GM19025 (cell line): ENCODE measurements at regions not wholly inside any gene's neighbourhood (a gene's known extent, or its start where the extent isn't known, plus 50 kb on each side); places are given as distances from the start of the nearest gene placed in this dataset.
"Not testable (repeated sequence)": the region's sequence is repeated elsewhere in the genome, so short reads cannot be mapped to it uniquely, and the experiment has no call there.

ENCODE experiments used
- ATAC-seq: cut with Tn5 transposase; IDR thresholded peaks from one replicate; pipeline ENCODE4 v1.9.1; 2021; ENCODE audit warnings: mild to moderate bottlenecking, low read depth, moderate library complexity; ENCODE audit not compliant: unreplicated experiment

- no peak for ATAC-seq
Observed at GRCh38 chrY:7815921-7816320, 904.4 kb upstream of the AMELY start.

GRCh38 chrY:7815285-7815684, 903.7 kb upstream of the AMELY start:
- ATAC-seq: no peak

- ATAC-seq: no peak
Observed at GRCh38 chrY:7814361-7814760, 902.8 kb upstream of the AMELY start.

GRCh38 chrY:7810359-7810758, 898.8 kb upstream of the AMELY start:
- ATAC-seq: no peak

- no peak for ATAC-seq
Observed at GRCh38 chrY:7807516-7807870, 895.9 kb upstream of the AMELY start.

GRCh38 chrY:7806592-7807515, 895.3 kb upstream of the AMELY start:
- ATAC-seq: no peak

- ATAC-seq: no peak
Observed at GRCh38 chrY:7805624-7806023, 894.1 kb upstream of the AMELY start.

GRCh38 chrY:7803737-7804136, 892.2 kb upstream of the AMELY start:
- no peak for ATAC-seq

- no peak for ATAC-seq
Observed at GRCh38 chrY:7796128-7796527, 884.6 kb upstream of the AMELY start.

- no peak for ATAC-seq
Observed at GRCh38 chrY:7794441-7794840, 882.9 kb upstream of the AMELY start.

- ATAC-seq: no peak
Observed at GRCh38 chrY:7793989-7794388, 882.4 kb upstream of the AMELY start.

GRCh38 chrY:7792431-7792830, 880.9 kb upstream of the AMELY start:
- no peak for ATAC-seq

GRCh38 chrY:7781501-7781900, 869.9 kb upstream of the AMELY start:
- ATAC-seq: no peak

GRCh38 chrY:7775436-7775835, 863.9 kb upstream of the AMELY start:
- ATAC-seq: not testable (repeated sequence)

GRCh38 chrY:7771771-7772170, 860.2 kb upstream of the AMELY start:
- no peak for ATAC-seq

GRCh38 chrY:7769790-7770375, 858.3 kb upstream of the AMELY start:
- no peak for ATAC-seq

- ATAC-seq: no peak
Observed at GRCh38 chrY:7768901-7769300, 857.3 kb upstream of the AMELY start.

GRCh38 chrY:7753711-7754110, 842.2 kb upstream of the AMELY start:
- no peak for ATAC-seq

GRCh38 chrY:7746781-7747180, 835.2 kb upstream of the AMELY start:
- ATAC-seq: no peak

GRCh38 chrY:7745581-7745901, 834.0 kb upstream of the AMELY start:
- ATAC-seq: no peak

- ATAC-seq: no peak
Observed at GRCh38 chrY:7744691-7745580, 833.4 kb upstream of the AMELY start.
